Renal cortex interstitium (tissue), 11 donors: ENCODE measurements at regions not wholly inside any gene's neighbourhood (a gene's known extent, or its start where the extent isn't known, plus 50 kb on each side); places are given as distances from the start of the nearest gene placed in this dataset.
A peak's percentile ranks its signal among the peaks of the same experiment; 100 is the strongest.
"Not testable (repeated sequence)": the region's sequence is repeated elsewhere in the genome, so short reads cannot be mapped to it uniquely, and the experiment has no call there.

Source experiments
- DNase-seq, 11 donors: peaks; one replicate each; pipeline ENCODE4 v3.0.0-alpha.2; 2013; ENCODE audit warnings: low read depth in 9 of 11, low spot score in 4 of 11; ENCODE audit errors: extremely low read depth in 1 of 11

DNA sequence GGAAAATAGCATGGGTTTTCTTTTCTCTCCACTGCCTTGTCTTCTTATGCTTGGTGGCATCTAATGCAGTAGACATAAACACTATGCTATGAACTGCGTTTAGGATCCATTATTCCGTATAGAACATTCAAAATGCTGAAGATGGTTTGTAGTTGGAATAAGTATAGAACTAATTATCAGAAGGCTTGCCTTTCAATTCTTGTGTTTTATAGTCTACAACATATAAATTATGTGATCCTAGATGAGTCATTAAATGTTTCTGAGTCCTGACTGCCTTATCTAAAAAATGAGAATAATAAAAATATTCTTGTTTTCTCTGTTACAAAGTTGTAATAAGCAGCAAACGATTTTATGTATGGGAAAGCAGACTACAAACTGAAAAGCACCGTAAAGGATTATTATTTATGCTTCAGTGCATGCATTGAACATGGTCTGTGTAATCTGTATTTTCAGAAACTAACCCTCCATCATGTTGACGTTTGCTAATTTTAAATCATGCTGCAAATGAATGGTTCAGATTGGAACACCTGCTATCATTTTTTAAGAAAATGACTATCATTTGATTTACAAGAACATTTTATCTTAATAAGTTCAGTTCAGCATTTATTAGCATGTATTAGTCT, 335.9 kb upstream of the AADAT start:
- no peak for DNase-seq

DNA sequence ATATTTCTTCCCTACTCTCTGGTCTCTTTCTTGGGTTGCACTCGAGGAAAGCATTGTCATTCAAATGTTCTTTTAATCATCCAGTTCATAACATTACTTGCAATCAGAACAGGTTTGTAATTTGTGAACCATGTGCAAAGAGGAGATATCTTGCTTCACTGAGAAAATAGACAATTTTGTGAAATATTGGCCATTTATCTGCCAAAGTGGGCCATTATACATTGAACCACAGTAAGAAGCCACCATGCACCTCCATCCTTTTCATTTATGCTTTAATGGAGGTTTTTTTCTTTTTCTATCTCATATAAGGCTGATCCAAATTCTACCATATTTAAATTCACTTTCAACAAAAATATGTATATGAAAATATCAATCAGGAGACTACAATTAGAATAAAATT, 335.3 kb upstream of the AADAT start:
- DNase-seq: no peak

DNA sequence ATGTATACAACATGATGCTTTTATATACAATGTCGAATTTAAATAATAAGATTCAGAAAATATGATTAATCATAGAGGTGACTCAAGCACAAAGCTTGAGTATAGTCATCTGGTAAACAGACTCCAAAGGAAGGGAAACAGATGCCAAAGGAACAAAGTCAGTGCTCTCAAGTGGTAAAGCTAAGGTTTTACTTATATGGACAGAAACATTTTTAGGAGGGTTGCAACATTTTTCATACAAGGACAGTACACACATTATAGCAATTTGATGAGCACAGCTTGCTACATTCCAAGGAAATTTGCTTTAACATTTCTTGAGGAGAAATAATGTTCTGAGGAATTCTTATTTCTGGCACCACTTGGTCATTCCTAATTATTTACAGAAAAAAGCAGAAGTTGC, 333.4 kb upstream of the AADAT start:
- no peak for DNase-seq

DNA sequence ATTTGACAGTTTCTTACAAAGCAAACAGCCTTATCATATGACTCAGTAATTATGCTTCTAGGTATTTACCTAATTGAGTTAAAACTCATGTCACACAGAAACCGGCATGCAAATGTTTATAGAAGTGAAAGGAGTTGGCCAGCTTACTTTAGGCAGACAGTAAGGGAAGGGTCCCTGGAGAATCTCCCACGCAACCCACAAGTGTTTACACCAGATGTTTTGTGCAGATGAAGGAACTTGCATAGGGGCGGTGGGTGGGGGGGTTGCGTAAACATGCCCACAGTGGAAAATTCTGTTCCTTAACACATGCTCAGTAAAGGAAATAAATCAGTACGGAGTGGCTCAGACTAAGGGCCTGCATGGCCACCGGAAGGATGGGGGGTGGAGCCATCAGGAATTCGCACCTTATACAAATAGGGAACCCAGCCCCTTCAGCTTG, 330.5 kb upstream of the AADAT start:
- no peak for DNase-seq

DNA sequence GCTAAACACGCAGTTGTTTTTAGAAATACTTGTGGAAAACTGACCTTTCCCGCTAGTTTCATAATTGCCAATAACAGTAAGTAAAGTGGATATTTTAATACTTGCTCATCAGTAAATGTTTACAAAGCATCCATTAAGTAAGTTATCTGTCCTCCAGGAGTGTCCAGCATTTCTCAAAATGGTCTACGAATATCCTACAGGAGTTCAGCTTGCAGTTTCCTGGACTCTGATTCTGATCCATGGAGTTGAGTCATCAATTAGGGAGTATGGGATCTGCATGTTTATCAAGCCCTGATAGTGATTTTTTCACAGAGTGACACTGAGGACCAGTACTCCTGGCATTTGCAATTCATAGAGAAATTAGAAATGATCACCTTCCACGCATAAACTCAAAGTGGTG, 325.2 kb upstream of the AADAT start:
- no peak for DNase-seq

DNA sequence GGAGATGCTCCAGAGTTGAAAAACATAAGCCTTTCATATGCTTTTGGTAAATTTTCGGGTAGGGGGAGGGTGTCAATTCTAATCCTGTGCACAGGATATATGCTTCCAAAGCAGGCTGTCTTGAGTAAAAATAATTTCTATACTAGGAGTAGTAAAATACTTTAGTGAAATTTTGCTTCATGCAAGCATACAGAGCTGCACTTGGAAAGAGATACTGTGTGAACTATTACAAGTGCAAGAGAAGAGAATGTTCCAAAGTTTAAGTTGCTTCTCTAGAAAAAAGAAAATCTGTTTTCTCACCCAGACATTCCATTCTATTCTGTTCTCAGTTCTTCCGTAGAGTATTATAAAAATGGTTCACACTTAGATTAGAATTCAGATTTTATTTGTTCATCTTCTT, 324.6 kb upstream of the AADAT start:
- no peak for DNase-seq

DNA sequence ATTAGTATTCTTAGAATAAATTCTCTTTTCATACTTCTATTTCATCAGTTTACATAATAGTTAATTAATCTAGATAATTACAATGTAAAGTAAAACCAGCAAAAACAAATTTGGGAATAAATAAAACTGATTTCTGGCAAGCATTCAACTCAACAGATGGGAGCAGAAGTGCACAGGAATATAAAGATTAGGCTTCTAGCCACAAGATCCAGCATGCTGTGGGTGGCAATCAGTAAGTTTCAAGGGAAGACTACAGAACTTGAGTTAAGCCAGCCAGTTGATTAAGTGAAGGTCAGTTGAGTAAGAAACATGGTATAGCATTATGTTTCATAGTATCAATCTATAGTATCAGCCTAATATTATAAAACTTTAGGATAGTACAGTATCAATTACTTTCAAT, 324.2 kb upstream of the AADAT start:
- no peak for DNase-seq

DNA sequence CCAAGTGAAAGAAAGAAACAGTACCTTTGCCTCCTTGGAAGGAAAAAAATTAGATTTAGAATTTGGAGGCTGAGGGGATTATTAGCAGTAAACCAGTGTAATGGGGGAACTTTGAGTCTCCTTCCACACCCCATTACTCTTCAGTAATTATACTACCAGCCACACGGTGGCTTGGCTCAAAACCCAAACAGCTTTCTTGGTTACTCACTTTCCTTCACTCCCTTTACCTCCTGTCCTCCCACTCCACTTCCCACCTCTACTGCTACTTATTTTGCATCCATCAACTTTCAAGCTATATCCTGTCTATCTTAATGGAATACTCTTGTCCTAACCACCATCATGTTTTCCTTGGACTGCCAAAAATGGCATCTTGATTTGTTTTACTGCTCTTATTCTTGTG, 310.6 kb upstream of the AADAT start:
- peak in 1 of 11 donors; percentile 13 for DNase-seq

DNA sequence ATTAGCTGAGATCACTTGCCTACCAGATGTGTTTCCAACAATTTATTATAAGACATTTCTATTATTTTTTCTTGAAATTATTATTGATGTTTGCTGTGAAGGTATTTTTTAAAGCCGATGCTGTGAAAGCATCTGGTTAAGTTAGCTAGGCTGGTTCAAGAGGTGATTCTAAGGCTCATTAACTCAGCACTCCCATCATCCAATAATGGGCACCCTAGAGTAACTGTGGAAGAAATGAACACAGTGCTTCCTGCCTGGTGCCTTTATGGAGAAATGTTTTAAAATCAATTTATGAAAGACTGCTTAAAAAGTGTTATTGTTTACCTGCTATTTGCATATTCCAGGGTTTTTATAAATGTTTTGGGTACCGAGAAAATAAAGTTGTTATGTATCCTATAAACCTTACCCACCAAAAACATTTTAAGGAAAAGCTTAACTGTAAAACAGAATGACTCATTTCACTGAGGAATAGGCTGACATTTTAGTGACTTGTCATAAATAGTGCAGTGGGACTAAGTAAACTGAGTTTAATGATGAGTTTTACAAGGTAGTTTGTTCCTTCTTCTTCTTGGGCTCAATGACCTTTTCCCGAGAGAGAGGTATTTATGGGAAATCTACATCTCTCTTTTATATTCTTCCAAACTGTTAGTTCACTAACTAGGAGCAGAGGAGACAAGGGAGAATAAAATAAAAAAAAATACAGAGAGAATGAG, 310.0 kb upstream of the AADAT start:
- DNase-seq: peak in 1 of 11 donors; percentile 16

DNA sequence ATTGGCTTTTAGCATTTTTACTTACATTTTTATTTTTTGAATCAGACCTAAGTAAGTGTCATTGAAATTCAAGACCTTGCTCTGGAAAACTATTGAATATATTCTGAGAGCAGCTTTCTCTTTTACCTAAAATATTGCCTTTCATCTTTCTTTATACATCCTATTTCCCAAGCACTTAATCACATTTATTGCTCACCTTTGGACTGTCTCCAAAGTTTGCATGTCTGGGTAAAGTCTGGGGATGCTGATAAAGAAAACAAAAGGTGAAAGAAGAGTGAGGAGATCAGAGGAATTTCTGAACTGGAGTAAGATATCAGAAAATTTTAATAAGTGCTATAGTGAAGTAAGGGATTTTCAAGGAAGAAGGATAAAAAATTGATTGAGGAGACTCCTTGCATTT, 308.5 kb upstream of the AADAT start:
- no peak for DNase-seq

DNA sequence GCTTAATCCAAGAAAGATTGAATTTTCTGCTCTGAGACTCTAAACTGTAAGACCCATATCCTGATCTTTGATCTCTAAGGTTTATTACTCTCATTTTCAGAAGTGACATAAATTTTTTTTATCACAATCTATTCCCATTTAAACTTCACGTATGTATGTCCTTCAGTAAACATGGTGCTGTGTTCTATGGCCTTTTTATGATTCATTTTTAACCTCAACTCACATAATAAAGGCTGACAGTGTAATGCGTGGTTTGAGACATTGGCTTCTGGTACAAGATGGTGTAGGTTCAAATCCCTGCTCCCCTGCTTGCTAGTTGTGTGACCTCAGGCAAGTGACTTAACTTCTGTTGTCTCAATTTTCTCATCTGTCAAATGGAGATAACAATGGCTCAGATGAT, 306.0 kb upstream of the AADAT start:
- no peak for DNase-seq

DNA sequence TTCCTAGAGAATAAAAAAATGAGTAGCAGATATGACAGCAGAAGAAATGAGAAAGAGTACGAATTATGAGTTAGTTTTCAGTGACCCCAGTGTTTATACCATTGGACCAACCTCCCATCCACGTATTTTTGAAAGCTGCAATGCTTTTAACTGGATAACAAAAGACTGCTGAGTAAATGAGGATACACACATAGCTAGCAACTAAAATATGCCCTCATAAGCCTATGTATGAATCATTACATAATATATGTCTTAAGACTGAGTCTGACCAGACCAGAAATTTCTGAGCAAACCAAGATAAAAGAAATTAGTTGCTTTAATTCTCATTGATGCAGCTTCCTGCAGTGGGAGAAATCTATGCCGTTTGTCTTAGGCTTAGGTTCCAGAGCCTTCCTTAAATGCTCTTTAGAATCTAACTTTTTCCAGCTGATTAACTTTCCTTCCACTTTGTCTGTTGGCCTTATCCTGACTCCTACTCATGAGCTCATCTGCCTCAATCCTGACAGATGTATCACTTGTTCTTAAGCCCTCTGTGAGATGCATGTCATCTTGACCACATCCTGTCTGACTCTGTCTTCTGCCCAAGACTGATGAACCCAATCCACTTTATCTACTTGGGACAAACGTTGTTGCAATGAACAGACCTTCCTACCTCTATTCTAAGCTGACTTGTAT, 301.4 kb upstream of the AADAT start:
- DNase-seq: no peak

DNA sequence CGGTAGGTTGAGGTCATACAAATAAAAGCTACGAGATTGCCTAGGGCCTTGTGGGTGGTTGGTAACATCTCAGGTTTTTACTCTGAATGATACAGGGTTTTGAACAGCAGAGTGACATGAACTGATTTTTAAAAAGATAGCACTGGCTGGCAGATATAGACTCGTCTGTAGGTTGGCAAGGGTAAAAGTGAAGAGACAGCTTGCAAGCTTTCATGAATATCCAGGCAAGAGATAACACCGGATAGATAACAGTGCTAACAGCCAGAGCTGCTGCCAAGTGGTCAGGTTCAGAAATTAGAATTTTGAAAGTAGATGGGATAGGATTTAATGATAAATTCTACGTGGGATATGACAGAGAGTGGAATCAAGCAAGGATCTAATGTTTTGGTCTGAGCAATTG, 299.7 kb upstream of the AADAT start:
- DNase-seq: no peak

DNA sequence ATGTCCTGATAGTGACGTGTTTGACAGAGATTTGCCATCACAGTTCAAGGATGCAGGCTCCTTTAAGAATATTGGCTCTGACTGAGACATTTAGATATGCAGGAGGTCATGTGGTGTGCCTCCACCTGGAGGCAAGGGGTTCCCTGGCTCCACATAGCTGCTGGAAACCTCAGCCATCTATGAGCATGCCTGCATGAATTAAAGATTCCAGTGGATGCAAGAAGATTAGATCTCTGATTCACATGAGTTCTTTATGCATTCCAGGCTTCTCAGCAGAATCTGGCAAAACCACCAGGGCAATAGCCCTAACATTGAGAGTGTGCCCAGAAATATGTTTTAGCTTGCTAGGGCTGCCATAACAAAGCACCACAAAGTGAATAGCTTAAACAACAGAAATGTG, 298.5 kb upstream of the AADAT start:
- DNase-seq: no peak

DNA sequence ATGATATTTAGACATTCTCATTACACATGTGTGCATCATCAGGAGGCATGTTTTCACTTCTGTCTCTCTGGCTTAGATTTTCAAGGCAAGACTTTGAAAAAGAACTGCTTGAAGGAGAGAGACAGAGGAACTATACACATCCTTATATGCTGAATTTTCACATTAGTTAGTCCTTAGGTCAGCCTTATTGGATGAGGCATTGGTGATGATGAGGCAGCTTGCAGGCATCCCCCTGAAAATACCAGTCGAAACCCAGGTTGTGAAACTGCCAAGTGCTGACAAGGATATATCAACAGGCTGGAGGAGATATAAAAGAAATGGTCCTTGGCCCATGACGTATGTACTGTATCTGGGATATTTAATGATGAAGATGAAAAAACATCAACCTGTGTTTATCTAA, 297.2 kb upstream of the AADAT start:
- no peak for DNase-seq

DNA sequence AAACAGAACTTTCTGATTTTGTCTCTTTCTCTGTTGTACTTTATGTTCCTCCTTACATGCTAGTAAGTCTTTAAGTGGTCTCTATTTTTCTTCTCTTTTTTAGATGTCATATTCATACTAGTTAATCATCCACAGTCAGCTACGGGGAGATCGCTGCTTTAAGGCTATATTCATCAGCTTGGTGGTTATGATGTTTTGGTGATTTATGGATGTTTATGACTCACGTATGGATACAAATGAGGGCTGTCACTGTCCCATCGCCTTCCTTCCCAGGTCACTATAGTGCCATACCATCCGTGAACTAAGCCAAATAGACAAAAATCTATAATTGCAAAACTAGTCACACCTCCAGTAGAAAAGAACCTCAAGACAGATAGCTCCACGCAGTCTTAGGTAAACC, 296.8 kb upstream of the AADAT start:
- DNase-seq: no peak

DNA sequence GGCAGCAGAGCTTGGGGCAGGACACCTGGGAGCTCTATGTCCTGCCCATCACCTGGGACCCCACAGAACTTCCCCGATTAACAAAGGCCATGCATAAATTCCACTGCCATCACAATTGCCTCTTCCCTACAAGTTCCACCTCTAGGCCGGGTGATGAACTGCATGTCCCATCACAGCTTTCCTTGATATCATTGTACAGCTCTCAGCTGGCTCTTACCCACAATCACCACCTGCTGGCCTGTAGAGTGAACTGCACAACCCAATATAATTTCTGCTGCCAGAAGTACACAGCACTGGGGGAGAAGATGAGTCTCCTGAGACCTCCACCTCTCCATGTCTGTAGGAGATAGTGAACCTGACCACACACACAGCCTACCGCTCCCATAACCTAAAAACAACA, 285.0 kb upstream of the AADAT start:
- no peak for DNase-seq

DNA sequence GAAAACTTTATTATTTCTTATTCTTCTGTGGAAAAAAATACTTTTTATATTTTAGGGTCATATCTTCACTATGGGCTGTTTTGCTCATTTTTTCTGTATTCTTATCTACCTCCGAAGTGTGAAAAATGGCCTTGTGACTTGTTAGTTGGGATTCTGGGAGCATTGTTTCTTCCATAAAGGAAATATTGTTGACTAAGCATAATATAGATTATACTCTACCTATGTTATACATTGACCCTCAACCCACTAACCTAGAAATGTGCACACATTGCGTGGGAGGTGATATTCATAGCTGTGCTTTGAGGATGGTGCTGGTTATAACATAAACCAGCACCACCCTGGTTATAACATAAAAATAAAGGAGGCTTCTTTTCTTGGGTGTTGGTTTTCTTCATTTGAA, 259.2 kb upstream of the AADAT start:
- DNase-seq: no peak

DNA sequence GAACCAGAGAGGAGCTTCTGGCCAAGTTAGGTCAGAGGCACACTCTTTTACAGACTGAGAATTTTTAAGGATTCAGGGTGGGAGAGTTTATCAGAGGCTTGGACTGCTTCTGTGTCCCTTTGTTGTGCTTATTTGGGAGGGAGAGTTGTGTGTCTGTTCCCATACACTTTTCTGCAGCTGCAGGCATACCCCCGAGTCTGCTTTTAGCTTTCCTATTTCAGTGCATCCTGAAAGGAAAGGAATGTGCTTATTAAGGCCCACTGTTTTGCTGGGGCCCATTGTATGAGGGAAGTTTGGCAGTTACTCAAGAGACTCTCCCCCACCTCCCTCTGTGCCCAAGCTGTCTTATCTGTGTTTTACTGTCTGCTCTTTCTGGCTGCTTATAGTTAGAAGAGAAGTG, 257.4 kb upstream of the AADAT start:
- DNase-seq: not testable (repeated sequence)

DNA sequence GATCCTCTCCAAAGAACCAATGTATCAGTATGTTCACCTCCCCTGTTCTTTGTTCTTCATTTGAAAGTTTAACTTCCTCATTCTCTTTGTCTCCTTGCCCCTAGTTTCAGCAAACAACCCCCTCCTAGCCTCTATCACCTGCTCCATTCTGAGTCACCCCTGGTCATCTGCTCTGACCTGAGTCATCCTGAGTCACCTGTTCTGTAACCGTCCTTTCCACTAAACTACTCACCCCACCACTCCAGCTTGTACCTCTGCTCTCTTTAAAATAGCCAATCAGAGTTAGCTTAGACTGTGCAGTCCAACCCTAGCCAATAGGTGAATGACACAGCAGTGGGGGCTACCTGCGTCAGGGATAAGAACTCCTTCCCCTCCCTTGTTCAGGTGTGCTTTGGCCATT, 249.8 kb upstream of the AADAT start:
- DNase-seq: no peak
